Heart right ventricle (tissue), 16 donors: ENCODE measurements at regions not wholly inside any gene's neighbourhood (a gene's known extent, or its start where the extent isn't known, plus 50 kb on each side); places are given as distances from the start of the nearest gene placed in this dataset.

Experiments
- ATAC-seq, 8 donors: fragments of 200-7000 bp; cut with Tn5 transposase; one replicate each; pipeline ENCODE4 v1.9.1; 2020; ENCODE audit warnings: mild to moderate bottlenecking in 8 of 8, moderate library complexity in 8 of 8, moderate number of reproducible peaks in 1 of 8
- DNase-seq, 2 donors: peaks; one replicate each; pipeline ENCODE4 v3.0.0-alpha.2; 2020
- H3K27ac ChIP-seq, 10 donors: fragments of 200-600 bp; sonication (generic) in 2 of 10; one replicate each; pipeline versions ENCODE4 v1.5.0 to v1.8.0; 2020 to 2022; ENCODE audit warnings: mild to moderate bottlenecking in 3 of 10
- H3K27me3 ChIP-seq, 7 donors: fragments of 200-600 bp; one replicate each; pipeline ENCODE4 v1.8.0; 2021 to 2022; ENCODE audit warnings: mild to moderate bottlenecking in 2 of 7
- H3K36me3 ChIP-seq, 9 donors: fragments of 200-600 bp; sonication (generic) in 1 of 9; one replicate each; pipeline versions ENCODE4 v1.5.0 to v1.8.0; 2020 to 2022; ENCODE audit warnings: mild to moderate bottlenecking in 2 of 9
- H3K4me1 ChIP-seq, 9 donors: fragments of 200-600 bp; sonication (generic) in 1 of 9; one replicate each; pipeline versions ENCODE4 v1.5.0 to v1.8.0; 2020 to 2022; ENCODE audit warnings: mild to moderate bottlenecking in 4 of 9
- H3K4me3 ChIP-seq, 10 donors: fragments of 200-600 bp; sonication (generic) in 2 of 10; one replicate each; pipeline versions ENCODE4 v1.5.0 to v1.8.0; 2020 to 2022; ENCODE audit warnings: mild to moderate bottlenecking in 7 of 10, moderate library complexity in 2 of 10
- H3K9me3 ChIP-seq, 11 donors: fragments of 200-600 bp in 10 of 11; sonication (generic) in 2 of 11; one replicate each; pipeline versions ENCODE4 v1.5.0 to v1.8.0; 2013 to 2022; ENCODE audit warnings: mild to moderate bottlenecking in 2 of 11, control low read depth in 1 of 11, moderate library complexity in 1 of 11
- WGBS, 2 donors: extraction: QIAGEN DNeasy Blood & Tissue Kit; methylation state at CpG; one replicate each; pipeline ENCODE4 v1.1.7; 2013; ENCODE audit warnings: inconsistent platforms in 1 of 2; 5-methylcytosine and 5-hydroxymethylcytosine counted together
- intact Hi-C, 10 donors: fragments of 100-400 bp; cut with DNase I; formaldehyde crosslinking; loops; one replicate each; pipeline versions ENCODE4 v1.11.1 to v1.14.2; 2022
- TF ChIP-seq, protein P1 (sequence below), 9 donors: fragments of 200-600 bp; sonication (generic) in 2 of 9; IDR thresholded peaks; one replicate each; pipeline versions ENCODE4 v1.5.0 to v1.8.0; 2021 to 2022; ENCODE audit warnings: antibody characterized with exemption in 9 of 9, mild to moderate bottlenecking in 5 of 9, moderate library complexity in 1 of 9
- donor health status: Arrhythmogenic right ventricular cardiomyopathy.
- donor health status: ischemic (EF 13 %, LVEDD 7.1; RV severe dilation, severe dysfunction).
- donor health status: healthy with polysubstance abuse.
- donor health status: DM: no; HTN: yes; CAD: no.
- donor health status: DM: no; HTN: no; CAD: no.
- donor health status: ischemic (EF 25% LVEDD 6.9; RV normal size, moderate dysfunction).
- donor health status: ischemic (EF 25% LVEDD 5.7; RV mildly dilated, moderate dysfunction).
- donor health status: healthy.
- donor health status: DM: yes; HTN: yes; CAD: no.
- donor health status: Ischemic cardiomyopathy.
- donor health status: ischemic (EF 35%, LVEDD 5.7; RV mildly dilated, moderate dysfunction).
- donor health status: nonischemic (EF 11% LVEDD 7.7; RV severe dilation, severe dysfunction).
- donor health status: DM: yes; HTN: yes; CAD: no.
- donor health status: PGD.
- donor health status: ischemic (EF 29% LVEDD 5.4; RV normal size, mild dysfunction).
- donor health status: nonischemic (EF 23%, LVEDD 6.1; RV moderate dilation, normal function).

DNA sequence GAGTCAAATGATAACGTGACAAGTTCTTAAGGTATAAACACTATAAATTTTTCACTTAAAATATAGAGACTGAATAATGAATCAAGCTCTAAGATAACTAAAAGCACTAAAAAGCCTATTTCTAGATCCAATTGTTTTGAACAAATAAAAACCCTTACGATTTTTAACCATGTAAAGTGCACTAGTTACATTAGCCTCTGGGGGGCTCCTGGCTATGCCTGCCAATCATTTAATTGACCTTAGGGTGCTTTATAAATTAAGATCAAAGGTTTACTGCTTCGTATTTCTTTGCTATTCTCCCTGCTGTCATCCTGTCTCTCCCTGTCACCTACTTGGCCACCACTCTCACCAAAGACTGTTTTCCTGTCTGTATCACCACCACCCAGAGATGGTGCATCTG is 133.4 kb downstream of the ESM1 start:
- intact Hi-C loops = no loop called here
- WGBS, 2 donors = 68 to 73% methylated on average over 3 of the region's 3 CpGs

GRCh38 chr5:54851449-54851848 is 133.9 kb downstream of the ESM1 start:
- Histone ChIP-seq H3K4me1 (no peaks in the 10 kb centered on the region), H3K4me3 (no peak overlapping the region), H3K36me3 (no peaks in the 10 kb centered on the region), H3K9me3 (peaks cover 0 to under 1% (median 0%) of the 10 kb centered on the region in 11 donors), H3K27ac (no peak overlapping the region), H3K27me3 (no peaks in the 10 kb centered on the region)
- TF ChIP-seq, protein P1, sequence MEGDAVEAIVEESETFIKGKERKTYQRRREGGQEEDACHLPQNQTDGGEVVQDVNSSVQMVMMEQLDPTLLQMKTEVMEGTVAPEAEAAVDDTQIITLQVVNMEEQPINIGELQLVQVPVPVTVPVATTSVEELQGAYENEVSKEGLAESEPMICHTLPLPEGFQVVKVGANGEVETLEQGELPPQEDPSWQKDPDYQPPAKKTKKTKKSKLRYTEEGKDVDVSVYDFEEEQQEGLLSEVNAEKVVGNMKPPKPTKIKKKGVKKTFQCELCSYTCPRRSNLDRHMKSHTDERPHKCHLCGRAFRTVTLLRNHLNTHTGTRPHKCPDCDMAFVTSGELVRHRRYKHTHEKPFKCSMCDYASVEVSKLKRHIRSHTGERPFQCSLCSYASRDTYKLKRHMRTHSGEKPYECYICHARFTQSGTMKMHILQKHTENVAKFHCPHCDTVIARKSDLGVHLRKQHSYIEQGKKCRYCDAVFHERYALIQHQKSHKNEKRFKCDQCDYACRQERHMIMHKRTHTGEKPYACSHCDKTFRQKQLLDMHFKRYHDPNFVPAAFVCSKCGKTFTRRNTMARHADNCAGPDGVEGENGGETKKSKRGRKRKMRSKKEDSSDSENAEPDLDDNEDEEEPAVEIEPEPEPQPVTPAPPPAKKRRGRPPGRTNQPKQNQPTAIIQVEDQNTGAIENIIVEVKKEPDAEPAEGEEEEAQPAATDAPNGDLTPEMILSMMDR (IDR thresholded peaks at IDR 0.05) = no peak
- 81 to 88% methylated on average over 4 of the region's 4 CpGs for whole genome bisulfite sequencing, 2 donors
- DNase-seq = no peak
- intact Hi-C loops = no loop called here
- ATAC-seq = no peak

More for the DNA sequence above, 133.4 kb downstream of the ESM1 start:
- Histone ChIP-seq H3K9me3 (peaks cover 0 to 6% (median 1%) of the 10 kb centered on the region in 11 donors), H3K36me3 (no peaks in the 10 kb centered on the region), H3K27ac (no peak overlapping the region), H3K4me1 (no peaks in the 10 kb centered on the region), H3K27me3 (no peaks in the 10 kb centered on the region), H3K4me3 (no peak overlapping the region)
- no peak for ATAC-seq
- TF ChIP-seq, protein P1 (IDR thresholded peaks at IDR 0.05) = no peak
- DNase-seq = no peak

DNA sequence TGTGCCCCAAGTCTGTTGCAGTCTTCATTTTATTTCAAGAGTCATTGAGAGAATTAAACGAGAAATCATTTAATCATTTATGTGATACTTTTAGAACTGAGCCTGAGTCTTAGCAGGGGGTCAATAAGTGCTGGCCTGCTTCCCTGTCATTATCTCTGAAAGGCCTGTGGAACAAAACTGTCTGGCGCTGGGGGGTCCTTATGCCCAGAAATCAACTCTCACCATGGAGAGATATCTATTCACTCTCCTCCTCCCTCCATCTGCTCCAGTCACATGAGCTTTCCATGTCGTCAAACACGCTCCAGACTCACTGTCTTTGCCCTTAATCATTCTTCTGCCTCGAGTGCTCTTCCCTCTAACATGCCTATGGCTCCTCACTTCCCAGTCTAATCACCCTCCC is 136.8 kb downstream of the ESM1 start:
- TF ChIP-seq, protein P1 (IDR thresholded peaks at IDR 0.05) = no peak
- no peak overlapping the region for H3K27ac ChIP-seq
- 58 to 68% methylated on average over 5 of the region's 5 CpGs for WGBS, 2 donors
- intact Hi-C loops = loop anchor here in 5 of 10 donors (5.0 to 10.0 kb wide), 4 partner anchors 104 to 331 kb away; partner anchors contain the start of gene SNX18 (in 1 of the 5)
- no peak for DNase-seq
- no peak for ATAC-seq
- no peaks in the 10 kb centered on the region for H3K9me3 ChIP-seq
- no peak overlapping the region for H3K4me3 ChIP-seq
- peaks cover 0 to 9% (median 5%) of the 10 kb centered on the region in 9 donors for H3K4me1 ChIP-seq
- no peaks in the 10 kb centered on the region for H3K36me3 ChIP-seq
- H3K27me3 ChIP-seq = no peaks in the 10 kb centered on the region

DNA sequence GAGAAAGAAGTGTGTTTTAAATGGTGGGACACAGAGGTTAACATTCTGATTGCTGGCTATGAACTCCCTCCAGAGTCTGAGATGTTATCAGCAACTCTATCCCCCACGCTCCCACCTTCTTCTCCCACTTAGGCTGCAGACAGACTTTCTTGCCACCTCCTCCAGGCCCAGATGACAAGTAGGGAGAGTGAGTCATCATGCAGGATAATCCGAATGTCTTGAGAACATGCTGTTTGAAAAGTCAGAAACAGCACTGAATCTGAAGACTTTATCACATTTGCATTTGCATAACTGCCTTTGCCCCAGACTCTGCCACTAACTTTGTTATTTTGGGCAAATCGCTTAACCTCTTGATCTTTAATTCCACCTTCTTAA is 139.8 kb downstream of the ESM1 start:
- H3K4me1 ChIP-seq = peaks cover 0 to 9% (median 5%) of the 10 kb centered on the region in 9 donors
- no peak overlapping the region for H3K4me3 ChIP-seq
- DNase-seq (no peak), ATAC-seq (no peak)
- intact Hi-C loops = loop anchor here in 9 of 10 donors (1.0 to 10.0 kb wide), 6 partner anchors 101 to 329 kb away; partner anchors contain the start of gene SNX18 (in 8 of the 9)
- H3K27me3 ChIP-seq = no peaks in the 10 kb centered on the region
- no peaks in the 10 kb centered on the region for H3K36me3 ChIP-seq
- WGBS, 2 donors = 72 to 79% methylated on average over 3 of the region's 3 CpGs
- no peaks in the 10 kb centered on the region for H3K9me3 ChIP-seq
- no peak overlapping the region for H3K27ac ChIP-seq
- TF ChIP-seq, protein P1 (IDR thresholded peaks at IDR 0.05) = no peak
